ENCODE measurements at regions not wholly inside any gene's neighbourhood (a gene's known extent, or its start where the extent isn't known, plus 50 kb on each side); places are given as distances from the start of the nearest gene placed in this dataset.

GRCh38 chr2:71948781-71949536 lies 198.7 kb downstream of the CYP26B1 start:
- TF ChIP-seq EGR1 (IDR thresholded peaks at IDR 0.05; ENCODE audit: borderline replicate concordance, low read depth, low read length) (no peak), TBP (IDR thresholded peaks at IDR 0.05; ENCODE audit: low read depth, low read length) (no peak), NRF1 (IDR thresholded peaks at IDR 0.05; ENCODE audit: low read depth, low read length) (no peak), HDAC2 (IDR thresholded peaks at IDR 0.05; ENCODE audit: borderline replicate concordance in 1 of 2, low read depth in 2 of 2, low read length in 2 of 2) (no peak), RXRA (IDR thresholded peaks at IDR 0.05; ENCODE audit: insufficient read depth, low read depth, low read length) (no peak), RAD21 (IDR thresholded peaks at IDR 0.05 in 1 of 2, conservative IDR thresholded peaks at IDR 0.05 in 1 of 2; ENCODE audit: low read depth in 2 of 2, low read length in 2 of 2) (no peak), TAF1 (IDR thresholded peaks at IDR 0.05; ENCODE audit: low read depth, low read length) (no peak), POLR2A (IDR thresholded peaks at IDR 0.05; ENCODE audit: control extremely low read depth in 1 of 2, low read depth in 2 of 2, low read length in 2 of 2) (no peak), POLR2AphosphoS5 (IDR thresholded peaks at IDR 0.05; ENCODE audit: low read depth, low read length) (no peak), CBX5 (IDR thresholded peaks at IDR 0.05; ENCODE audit: low read depth, low read length) (no peak)
- TF ChIP-seq, protein P1, sequence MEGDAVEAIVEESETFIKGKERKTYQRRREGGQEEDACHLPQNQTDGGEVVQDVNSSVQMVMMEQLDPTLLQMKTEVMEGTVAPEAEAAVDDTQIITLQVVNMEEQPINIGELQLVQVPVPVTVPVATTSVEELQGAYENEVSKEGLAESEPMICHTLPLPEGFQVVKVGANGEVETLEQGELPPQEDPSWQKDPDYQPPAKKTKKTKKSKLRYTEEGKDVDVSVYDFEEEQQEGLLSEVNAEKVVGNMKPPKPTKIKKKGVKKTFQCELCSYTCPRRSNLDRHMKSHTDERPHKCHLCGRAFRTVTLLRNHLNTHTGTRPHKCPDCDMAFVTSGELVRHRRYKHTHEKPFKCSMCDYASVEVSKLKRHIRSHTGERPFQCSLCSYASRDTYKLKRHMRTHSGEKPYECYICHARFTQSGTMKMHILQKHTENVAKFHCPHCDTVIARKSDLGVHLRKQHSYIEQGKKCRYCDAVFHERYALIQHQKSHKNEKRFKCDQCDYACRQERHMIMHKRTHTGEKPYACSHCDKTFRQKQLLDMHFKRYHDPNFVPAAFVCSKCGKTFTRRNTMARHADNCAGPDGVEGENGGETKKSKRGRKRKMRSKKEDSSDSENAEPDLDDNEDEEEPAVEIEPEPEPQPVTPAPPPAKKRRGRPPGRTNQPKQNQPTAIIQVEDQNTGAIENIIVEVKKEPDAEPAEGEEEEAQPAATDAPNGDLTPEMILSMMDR (IDR thresholded peaks at IDR 0.05; ENCODE audit: control extremely low read depth in 1 of 3, insufficient read depth in 1 of 3, low read depth in 1 of 3, low read length in 3 of 3): no peak
- TF ChIP-seq, protein P2, sequence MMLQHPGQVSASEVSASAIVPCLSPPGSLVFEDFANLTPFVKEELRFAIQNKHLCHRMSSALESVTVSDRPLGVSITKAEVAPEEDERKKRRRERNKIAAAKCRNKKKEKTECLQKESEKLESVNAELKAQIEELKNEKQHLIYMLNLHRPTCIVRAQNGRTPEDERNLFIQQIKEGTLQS (IDR thresholded peaks at IDR 0.05; ENCODE audit: insufficient read depth, low read depth, low read length): no peak
